ENCODE measurements at regions not wholly inside any gene's neighbourhood (a gene's known extent, or its start where the extent isn't known, plus 50 kb on each side); places are given as distances from the start of the nearest gene placed in this dataset.
"Not testable (repeated sequence)": the region's sequence is repeated elsewhere in the genome, so short reads cannot be mapped to it uniquely, and the experiment has no call there.

DNA sequence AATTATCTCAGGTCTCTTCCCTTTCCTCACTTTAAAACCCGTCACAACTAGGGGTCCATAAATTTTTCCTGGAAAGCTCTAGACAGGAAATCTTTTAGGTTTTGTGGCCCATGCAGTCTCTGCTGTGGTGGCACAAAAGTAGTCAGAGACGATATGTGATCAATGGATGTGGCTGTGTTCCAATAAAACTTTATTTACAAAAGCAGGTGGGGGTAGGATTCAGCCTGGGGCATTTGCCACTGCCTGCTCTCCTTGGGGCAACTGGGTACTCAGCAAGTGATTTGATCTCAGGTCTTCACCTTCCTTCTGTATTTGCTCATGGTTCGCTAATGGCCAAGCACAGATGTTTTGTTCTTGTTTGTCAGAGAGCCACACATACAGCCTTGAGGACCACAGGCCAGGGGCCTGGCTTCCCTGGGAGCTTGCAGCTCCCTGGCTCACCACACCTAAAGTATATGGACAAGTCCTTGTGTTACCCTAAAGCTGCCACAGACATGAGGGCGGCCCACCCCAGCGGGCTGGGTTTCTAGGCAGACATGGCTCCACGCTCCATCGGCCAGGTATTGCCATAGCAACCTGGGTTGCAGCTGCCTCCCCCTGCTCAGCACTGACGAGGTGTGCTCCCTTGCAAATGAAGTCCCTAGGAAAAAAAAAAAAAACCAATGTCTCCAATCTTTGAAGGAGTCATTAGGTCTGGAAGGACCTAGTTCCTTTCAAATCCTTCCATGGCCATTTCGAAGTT, 89.7 kb upstream of the YWHAQ start:
- no peak overlapping the region for H3K27ac ChIP-seq
- TF ChIP-seq, protein P1, sequence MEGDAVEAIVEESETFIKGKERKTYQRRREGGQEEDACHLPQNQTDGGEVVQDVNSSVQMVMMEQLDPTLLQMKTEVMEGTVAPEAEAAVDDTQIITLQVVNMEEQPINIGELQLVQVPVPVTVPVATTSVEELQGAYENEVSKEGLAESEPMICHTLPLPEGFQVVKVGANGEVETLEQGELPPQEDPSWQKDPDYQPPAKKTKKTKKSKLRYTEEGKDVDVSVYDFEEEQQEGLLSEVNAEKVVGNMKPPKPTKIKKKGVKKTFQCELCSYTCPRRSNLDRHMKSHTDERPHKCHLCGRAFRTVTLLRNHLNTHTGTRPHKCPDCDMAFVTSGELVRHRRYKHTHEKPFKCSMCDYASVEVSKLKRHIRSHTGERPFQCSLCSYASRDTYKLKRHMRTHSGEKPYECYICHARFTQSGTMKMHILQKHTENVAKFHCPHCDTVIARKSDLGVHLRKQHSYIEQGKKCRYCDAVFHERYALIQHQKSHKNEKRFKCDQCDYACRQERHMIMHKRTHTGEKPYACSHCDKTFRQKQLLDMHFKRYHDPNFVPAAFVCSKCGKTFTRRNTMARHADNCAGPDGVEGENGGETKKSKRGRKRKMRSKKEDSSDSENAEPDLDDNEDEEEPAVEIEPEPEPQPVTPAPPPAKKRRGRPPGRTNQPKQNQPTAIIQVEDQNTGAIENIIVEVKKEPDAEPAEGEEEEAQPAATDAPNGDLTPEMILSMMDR (conservative IDR thresholded peaks at IDR 0.05): no peak

- TF ChIP-seq, protein P1 (conservative IDR thresholded peaks at IDR 0.05): no peak
These were observed 90.5 kb upstream of the YWHAQ start for GRCh38 chr2:9721344-9721743.

GRCh38 chr2:9722451-9722850, 91.7 kb upstream of the YWHAQ start:
- no peak overlapping the region for H3K27ac ChIP-seq
- TF ChIP-seq, protein P1 (conservative IDR thresholded peaks at IDR 0.05): no peak

More at GRCh38 chr2:9721344-9721743, 90.5 kb upstream of the YWHAQ start:
- H3K27ac ChIP-seq: no peak overlapping the region

GRCh38 chr2:9724565-9724964, 93.8 kb upstream of the YWHAQ start:
- TF ChIP-seq, protein P1 (conservative IDR thresholded peaks at IDR 0.05): no peak

DNA sequence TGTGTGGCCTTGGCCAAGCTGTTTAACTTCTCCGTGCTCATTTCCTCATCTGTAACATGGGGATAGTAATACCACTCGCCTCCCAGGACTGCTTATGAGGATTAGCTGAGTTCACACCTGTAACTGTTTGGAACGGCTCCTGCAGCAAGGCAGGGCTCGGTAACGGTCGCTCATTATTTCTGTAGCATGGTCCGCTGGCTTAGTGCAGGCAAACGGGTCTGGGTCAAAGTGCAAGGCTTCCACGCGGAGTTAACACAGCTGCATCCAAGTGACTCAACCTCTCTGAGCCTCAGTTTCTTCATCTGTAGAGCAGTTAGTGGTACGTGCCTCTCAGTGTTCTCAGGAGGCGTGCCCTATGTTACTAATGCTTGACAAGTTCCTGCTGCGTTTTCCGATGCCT, 94.3 kb upstream of the YWHAQ start:
- TF ChIP-seq, protein P1 (conservative IDR thresholded peaks at IDR 0.05): no peak
- no peak overlapping the region for H3K27ac ChIP-seq

More at GRCh38 chr2:9724565-9724964, 93.8 kb upstream of the YWHAQ start:
- no peak overlapping the region for H3K27ac ChIP-seq

GRCh38 chr2:9726016-9726415, 95.2 kb upstream of the YWHAQ start:
- not testable (repeated sequence) for H3K27ac ChIP-seq

DNA sequence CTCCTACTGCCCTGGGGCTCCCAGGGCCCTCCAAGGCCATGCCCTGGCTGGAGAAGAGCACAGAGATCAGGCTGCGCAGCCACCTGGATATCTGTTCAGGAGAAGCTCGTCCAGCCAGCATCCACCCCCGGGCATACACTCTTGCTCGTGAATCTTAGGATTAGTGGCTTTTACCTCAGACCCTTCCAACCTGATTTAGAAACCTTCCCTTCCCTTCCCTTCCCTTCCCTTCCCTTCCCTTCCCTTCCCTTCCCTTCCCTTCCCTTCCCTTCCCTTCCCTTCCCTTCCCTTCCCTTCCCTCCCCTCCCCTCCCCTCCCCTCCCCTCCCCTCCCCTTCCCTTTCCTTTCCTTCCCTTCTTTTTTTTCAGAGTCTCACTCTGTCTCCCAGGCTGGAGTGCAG, 99.7 kb upstream of the YWHAQ start:
- H3K27ac ChIP-seq: not testable (repeated sequence)

GRCh38 chr2:9732824-9733223, 102.0 kb upstream of the YWHAQ start:
- H3K27ac ChIP-seq: no peak overlapping the region
- TF ChIP-seq, protein P1 (conservative IDR thresholded peaks at IDR 0.05): no peak
